ENCODE measurements at regions not wholly inside any gene's neighbourhood (a gene's known extent, or its start where the extent isn't known, plus 50 kb on each side); places are given as distances from the start of the nearest gene placed in this dataset.
A peak's percentile ranks its signal among the peaks of the same experiment; 100 is the strongest.

- DNase-seq = no peak
These were observed 806.2 kb downstream of the MTRR start for GRCh38 chr5:8675182-8675581.

GRCh38 chr5:8676695-8677094 lies 807.7 kb downstream of the MTRR start:
- DNase-seq = no peak

GRCh38 chr5:8682381-8682780 lies 813.4 kb downstream of the MTRR start:
- no peak for DNase-seq

GRCh38 chr5:8683496-8683895 lies 814.5 kb downstream of the MTRR start:
- DNase-seq = no peak

GRCh38 chr5:8685704-8686103 lies 816.8 kb downstream of the MTRR start:
- DNase-seq = no peak

DNA sequence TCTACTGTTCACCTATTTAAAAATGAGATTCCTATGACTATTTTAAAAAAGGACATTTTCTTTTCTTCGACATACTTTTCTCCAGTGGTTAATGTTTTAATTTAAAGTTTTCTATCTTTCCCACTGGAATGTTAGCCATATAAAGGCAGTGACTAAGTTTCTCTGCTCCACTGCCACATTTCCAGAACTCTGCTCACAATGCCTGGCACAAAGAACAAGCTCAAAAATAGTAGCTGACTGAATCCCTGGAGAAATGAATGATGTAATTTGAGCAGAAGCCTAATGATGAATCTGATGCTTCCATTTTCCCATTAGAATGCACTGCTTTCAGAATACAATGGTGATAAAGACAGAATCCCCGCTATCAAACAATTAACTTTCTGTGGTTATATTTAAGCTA lies 817.8 kb downstream of the MTRR start:
- no peak for DNase-seq

- no peak for DNase-seq
These were observed 820.8 kb downstream of the MTRR start for GRCh38 chr5:8689773-8690172.

DNA sequence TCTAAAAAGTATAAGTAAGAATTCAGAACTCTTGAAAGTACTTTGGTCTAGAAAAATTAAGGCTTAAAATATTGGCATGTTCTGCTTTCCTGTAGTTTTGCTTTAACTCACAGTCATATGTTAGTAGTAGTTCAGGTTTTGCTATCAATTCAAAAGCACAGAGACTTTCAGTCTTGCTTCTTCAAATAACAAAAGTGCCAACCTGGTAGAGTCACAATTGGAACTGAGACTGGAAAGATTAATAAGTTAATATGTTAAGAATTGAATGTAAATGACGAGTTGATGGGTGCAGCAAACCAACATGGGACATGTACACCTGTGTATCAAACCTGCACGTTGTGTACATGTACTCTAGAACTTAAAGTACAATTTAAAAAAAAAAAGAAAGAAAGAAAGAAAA lies 822.3 kb downstream of the MTRR start:
- DNase-seq = no peak

DNA sequence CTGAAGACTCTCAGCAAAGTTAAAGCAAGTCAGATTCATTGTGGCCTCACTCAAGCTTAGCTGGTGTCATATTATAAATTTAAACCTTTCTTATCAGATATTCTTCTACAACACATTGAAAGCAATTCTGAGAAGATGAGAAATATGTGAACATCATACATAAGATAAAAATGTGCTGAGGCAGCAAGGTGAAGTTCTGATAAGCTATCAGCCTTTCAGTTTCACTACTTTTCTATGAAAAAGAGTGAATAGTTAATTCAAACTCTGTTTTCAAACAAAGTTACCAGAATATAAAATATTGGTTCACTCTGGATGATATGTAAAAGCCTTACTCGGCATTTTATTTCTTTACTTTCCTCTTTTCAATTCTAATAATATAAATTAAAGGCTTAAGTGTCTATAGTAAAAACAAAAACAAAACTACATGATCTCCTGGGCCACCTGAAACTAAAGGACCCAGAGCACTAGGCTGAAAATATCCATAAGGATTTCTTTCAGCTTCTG lies 824.4 kb downstream of the MTRR start:
- no peak for DNase-seq

DNA sequence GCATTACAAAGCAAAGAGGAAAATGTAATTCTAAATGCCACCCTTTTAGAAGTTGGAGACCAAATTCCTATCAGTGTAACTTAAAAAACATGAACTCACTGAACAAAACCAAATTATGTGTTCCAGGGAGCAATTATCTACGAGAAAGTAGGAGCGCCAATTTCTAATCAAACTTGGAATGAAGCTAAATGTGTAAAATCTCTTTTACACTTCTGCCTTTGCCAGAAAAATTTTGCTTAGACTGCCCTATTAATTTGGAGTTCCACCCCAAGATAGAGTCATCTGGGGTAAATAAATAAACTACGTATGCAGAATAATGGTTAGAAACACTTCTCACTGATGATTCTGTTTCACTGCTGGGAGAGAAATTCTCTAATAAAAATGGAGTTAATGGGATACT lies 825.6 kb downstream of the MTRR start:
- no peak for DNase-seq

GRCh38 chr5:8695902-8696845 lies 827.2 kb downstream of the MTRR start:
- DNase-seq = no peak

DNA sequence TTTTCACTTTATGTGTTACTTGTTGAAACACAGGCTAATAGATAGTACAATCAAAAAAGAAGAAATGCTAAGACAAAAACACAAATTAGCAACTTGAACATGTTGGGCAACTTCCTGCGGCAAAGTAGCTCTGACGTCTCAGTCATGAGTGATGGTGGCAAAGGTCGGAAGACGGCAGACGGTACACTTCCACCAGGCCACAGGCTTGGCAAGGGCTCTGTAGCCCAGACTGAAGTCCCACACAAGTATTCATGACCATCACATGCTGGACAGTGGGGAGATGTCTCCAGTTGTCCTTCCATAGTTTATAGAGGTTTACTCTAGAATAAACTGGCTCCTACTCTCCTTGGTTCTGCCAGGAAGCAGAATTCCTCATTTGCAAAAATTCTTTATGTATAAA lies 831.3 kb downstream of the MTRR start:
- DNase-seq = no peak

DNA sequence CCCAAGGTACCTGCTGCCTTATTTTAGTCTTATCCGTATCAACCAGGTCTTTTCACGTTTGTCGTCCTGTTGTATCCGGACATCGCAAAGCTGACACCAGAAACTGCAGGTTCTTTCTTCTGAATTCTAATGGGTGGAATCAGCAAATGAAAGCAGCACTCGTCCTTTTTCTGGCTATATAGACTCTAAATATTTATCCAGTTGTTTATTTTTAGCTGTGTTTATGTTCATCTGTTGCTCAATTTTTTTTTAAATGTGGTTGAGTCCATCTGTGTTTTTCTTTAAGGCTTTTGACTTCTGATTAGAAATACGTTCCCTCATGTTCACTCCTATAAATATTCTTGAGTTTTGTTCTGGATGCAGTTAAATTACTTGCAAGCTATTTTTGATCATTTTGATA lies 831.7 kb downstream of the MTRR start:
- no peak for DNase-seq

DNA sequence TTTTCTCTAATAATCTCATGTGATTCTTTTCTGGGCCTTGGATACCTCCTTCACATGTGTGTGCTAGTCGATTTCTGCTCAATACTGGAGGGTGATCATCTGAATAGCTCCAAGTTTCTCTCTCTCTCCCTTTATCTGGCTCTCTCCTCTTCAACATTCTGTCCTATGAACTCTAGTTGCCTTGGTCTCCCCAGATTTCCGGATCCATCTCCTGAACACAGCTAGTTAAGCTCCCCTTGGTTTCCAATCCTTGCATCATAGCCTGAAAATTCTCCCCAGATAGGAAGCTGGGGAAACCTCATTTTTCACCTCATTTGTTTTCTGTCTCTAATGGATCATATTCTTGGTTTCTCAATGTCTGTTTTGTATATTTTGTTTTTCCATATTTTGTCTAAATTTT lies 832.3 kb downstream of the MTRR start:
- no peak for DNase-seq

GRCh38 chr5:8710426-8710930 lies 835.4 kb downstream of the SEMA5A start:
- no peak for DNase-seq

GRCh38 chr5:8714198-8714597 lies 831.7 kb downstream of the SEMA5A start:
- DNase-seq = no peak

DNA sequence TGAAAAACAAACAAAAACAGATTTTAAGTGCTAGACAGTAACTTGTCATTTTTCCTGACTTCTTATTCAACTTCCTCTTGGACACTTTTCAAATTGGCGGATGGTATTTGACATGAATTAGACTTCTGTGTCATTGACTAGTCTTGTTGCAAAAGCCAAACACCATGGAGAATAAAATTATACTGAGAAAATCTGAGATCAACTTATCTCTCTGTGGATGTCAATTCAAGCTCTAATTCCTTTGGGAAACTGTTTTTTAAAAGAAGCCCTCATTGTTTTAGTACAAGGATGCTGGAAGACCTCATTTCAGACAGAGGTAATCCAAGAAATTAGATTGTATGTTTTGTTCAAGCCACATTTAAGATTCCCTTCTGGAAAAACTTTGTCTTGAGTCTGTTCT lies 831.0 kb downstream of the SEMA5A start:
- DNase-seq = no peak

DNA sequence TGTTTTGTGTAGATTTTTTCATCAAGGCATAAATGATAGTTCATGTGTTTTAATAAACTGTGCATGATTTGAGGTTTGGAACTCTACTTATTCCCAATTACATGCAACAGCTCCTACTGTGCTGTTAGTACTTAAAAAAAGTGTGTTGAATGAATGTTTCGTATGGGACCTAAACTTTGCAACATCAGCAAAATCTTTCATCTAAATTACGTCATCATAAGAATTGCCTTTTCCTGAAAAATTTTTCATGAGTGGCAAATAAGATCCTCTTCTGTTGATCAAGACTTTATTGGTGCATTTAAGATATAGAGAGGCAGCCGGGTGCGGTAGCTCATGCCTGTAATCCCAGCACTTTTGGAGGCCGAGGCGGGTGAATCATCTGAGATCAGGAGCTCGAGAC lies 826.1 kb downstream of the SEMA5A start:
- no peak for DNase-seq

GRCh38 chr5:8720506-8720905 lies 825.4 kb downstream of the SEMA5A start:
- no peak for DNase-seq

DNA sequence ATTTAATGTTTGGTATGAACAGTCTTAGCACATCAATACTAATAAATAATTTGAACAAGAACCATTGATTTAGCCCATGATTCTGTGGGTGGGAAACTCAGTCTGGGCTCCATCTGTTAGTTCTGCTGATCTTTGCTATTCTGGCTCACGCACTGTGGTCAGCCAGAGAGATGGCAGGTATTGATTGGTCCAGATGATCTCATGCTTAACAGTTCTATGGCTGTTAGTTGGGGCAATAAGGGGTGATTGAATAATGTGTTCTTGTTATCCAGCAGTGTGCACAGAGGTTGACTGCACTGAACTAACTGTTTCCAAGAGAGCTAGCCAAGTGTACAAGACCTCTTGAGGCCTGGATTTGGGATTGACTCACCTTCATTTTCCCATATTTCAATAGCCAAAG lies 824.3 kb downstream of the SEMA5A start:
- no peak for DNase-seq

DNA sequence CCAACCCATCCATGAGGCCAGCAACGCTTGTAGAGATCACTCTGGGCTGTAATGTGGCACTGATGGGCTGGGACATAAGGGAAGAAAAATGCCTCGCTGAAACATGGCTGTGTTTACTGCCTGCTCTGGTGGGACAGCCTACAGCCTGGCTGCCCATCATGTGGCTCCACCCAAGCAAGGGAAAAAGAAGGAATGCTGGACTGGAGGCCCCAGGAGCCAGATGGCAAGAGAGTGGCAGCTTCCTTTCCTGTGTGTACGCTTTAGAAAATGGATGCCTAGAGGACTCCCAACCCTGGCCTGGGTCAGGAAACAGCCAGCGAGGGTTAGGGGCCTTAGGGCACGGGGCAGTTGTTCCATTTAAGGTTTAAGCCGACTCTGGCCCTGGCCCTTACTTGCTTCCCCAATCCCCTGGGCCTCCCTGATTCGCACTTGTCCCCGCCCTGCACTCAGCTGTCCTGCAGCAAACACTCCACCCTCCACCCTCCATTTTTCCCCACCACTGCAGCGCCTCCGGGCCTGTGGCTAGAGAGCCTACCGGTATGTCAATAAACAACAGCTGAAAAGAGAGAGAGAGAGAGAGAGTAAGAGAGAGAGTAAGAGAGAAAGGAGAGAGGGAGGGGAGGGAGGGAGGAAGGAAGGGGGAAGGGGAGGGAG lies 819.4 kb downstream of the SEMA5A start:
- no peak for DNase-seq

DNA sequence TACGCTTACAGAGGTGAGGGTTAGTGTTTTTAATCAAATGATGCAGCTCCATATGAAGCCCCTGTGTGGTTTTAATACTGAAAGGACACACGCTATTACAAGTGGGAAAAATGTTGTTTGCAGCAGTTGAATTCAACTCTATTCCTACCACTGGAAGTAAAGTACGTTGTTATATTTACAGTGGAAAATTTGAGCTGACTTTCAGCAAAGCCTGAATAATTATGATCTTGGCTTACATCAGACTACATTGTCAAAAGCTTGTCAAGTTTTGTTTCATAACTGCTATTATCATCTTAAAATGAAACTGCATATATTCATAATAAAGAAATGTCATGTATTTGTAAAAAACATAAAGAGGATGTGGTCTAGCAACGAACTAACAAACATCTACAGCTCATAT lies 818.5 kb downstream of the SEMA5A start:
- DNase-seq = no peak

DNA sequence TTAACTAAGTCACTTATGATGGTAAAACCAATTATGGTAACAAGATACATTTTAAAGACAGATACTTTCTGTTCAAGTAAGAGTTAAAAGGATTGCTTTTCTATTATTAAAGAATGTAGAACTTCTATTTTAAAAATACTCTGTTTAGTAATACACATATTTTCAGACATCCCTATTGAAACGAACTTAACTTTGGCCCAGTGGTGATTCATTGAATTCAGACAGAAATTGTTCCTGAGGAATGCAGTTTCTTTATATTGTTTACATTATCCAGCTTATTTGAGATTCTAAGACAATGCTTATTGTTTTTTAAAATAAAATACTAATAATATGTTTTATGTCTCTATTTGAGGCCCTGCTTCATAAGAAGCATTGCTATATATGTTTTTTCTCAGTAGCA lies 816.4 kb downstream of the SEMA5A start:
- peak; percentile 59 for DNase-seq

DNA sequence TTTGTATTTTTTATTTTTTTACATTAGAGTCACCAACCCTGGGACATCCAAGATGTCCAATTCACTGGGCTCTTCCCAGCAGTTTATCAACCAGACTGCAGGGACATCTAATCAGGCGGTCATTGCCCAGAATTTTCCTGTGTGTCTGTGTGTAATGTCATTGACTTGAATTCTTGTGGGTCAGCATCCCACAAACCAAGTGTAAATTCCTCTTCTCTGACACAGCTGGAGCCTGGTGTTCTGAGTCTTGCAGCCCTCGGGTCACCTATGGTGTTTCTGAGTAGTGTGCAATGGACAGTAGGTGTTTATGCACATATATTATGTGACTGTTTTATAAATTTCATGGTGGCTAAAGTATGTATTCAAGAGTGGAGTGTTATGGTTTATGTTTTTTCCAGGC lies 815.7 kb downstream of the SEMA5A start:
- DNase-seq = peak; percentile 74
